Naive thymus-derived CD8-positive, alpha-beta T cell (primary cell): ENCODE measurements at regions not wholly inside any gene's neighbourhood (a gene's known extent, or its start where the extent isn't known, plus 50 kb on each side); places are given as distances from the start of the nearest gene placed in this dataset.

Source experiments
- ATAC-seq, 2 donors: fragments of 150-1000 bp; cut with Tn5 transposase in 1 of 2; sonication (Bioruptor Pico), chemical (Tn5 transposase) in 1 of 2; 1 replicate in 1 of 2; 2 replicates in 1 of 2; pipeline ENCODE4 v1.10.0; 2021; ENCODE audit warnings: mild to moderate bottlenecking in 2 of 2, moderate library complexity in 2 of 2
- POLR2A ChIA-PET: fragments of 350-600 bp; sonication (Branson Sonifier 250); formaldehyde crosslinking; loops from one replicate; lab custom pipeline; 2021; ENCODE audit warnings: antibody characterized with exemption; lab: Charles Lee
- DNase-seq, 10 donors: peaks; one replicate each; pipeline versions ENCODE4 v3.0.0 to v3.0.0-alpha.2; 2020 to 2022
- H3K27ac Mint-ChIP-seq, 10 donors: one replicate each; pipeline ENCODE4 v1.8.0; 2020 to 2022; ENCODE audit warnings: mild to moderate bottlenecking in 10 of 10, mixed read lengths in 10 of 10, moderate library complexity in 4 of 10, inconsistent platforms in 1 of 10
- H3K27me3 Mint-ChIP-seq, 5 donors: one replicate each; pipeline ENCODE4 v1.8.0; 2021 to 2022; ENCODE audit warnings: mixed read lengths in 5 of 5
- H3K36me3 Mint-ChIP-seq, 3 donors: one replicate each; pipeline ENCODE4 v1.8.0; 2020 to 2022; ENCODE audit warnings: mixed read lengths in 3 of 3, mild to moderate bottlenecking in 2 of 3, inconsistent platforms in 1 of 3
- H3K4me1 Mint-ChIP-seq, 4 donors: one replicate each; pipeline ENCODE4 v1.8.0; 2021 to 2022; ENCODE audit warnings: mixed read lengths in 4 of 4
- H3K4me3 Mint-ChIP-seq, 10 donors: one replicate each; pipeline ENCODE4 v1.8.0; 2020 to 2022; ENCODE audit warnings: mild to moderate bottlenecking in 10 of 10, mixed read lengths in 10 of 10, moderate library complexity in 6 of 10, inconsistent platforms in 1 of 10
- H3K9me3 Mint-ChIP-seq, 9 donors: one replicate each; pipeline ENCODE4 v1.8.0; 2020 to 2022; ENCODE audit warnings: mixed read lengths in 9 of 9, mild to moderate bottlenecking in 3 of 9, inconsistent platforms in 1 of 9, moderate library complexity in 1 of 9

DNA sequence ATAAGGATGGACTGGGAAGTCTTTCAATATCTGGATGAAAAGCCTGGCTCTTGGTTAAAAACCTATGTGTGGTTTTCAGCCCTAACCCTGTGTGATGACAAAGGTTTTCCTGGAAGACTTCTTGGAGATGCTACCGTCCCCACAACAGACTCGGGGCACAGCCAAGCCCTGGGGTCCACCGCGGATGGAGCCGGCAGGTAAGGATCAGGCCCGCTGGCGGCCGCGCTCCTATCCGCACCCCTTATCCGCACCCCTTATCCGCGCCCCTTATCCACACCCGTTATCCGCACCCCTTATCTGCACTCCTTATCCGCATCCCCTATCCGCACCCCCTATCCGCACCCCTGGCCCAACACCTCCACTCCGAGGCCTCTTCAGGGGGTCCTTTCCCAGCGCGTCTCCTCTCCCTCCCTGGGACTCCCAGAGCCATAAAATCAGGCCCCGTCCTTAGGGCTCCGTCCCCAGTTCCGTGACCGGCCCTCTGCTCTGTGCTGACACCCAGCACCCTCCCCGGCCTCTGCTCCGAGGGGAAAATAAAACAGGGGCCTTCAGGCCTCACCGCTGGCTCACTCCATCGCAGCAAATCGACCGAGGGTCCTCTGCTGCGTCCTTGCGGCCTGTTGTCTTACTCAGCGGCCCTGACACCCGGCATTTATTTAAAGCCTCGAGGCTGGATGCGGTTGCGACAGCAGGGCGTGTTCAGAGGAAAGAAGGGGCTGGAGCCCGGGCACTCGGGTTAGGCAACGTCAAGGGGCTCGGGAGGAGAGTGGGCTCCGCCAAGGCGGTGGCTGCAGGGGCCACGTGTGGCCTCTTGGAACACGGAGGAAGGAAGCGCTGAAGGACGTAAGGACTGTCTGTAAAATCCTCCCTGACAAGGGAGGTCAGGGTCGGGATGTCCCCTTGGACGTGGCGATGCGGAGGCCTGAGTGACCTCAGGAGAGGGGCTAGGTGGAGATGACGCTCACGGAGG, 215.1 kb upstream of the ADARB2 start:
- no peak for DNase-seq
- POLR2A ChIA-PET: no interaction called here
- peaks cover 0 to 14% (median 1%) of the 10 kb centered on the region in 4 donors for H3K4me1 Mint-ChIP-seq
- peak overlapping the region in 1 of 10 donors; percentile 57 for H3K27ac Mint-ChIP-seq
- no peak for ATAC-seq
- H3K4me3 Mint-ChIP-seq: no peak overlapping the region
- H3K9me3 Mint-ChIP-seq: no peaks in the 10 kb centered on the region
- H3K36me3 Mint-ChIP-seq: peaks cover 0 to 2% (median 0%) of the 10 kb centered on the region in 3 donors
- H3K27me3 Mint-ChIP-seq: peaks cover 0 to 4% (median 0%) of the 10 kb centered on the region in 5 donors

DNA sequence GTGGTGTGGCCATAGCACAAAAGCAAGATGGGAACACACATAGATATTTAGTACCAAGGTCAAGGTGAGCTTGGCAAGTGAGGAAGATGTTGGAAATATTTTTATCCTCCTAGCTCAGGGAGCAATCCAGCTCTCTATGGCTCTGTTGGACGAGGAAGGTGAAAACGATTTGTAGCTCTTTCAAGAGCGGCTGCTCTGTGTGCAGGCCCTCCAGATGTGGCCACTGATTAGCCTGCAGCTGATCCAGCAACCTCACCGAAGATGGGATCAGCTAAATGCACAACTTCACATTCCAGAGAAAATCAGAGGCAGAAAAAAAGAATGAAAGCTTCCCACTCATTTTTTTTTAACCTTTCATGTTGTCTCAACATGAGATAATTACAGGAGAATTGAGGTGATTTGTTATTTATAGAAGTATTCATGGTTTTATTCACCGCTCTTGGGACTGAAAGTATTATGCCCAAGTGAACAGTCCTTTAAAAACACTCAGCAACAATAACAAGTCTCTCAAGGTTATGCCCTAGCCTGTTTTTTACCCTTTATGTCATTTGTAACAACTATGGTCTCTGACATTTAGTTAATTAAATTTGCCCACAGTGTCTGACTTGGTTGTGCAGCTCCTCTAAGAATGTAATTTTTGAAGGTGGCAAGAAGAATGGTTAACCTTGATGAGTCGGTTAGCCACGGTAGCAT, 213.6 kb upstream of the ADARB2 start:
- POLR2A ChIA-PET: no interaction called here

DNA sequence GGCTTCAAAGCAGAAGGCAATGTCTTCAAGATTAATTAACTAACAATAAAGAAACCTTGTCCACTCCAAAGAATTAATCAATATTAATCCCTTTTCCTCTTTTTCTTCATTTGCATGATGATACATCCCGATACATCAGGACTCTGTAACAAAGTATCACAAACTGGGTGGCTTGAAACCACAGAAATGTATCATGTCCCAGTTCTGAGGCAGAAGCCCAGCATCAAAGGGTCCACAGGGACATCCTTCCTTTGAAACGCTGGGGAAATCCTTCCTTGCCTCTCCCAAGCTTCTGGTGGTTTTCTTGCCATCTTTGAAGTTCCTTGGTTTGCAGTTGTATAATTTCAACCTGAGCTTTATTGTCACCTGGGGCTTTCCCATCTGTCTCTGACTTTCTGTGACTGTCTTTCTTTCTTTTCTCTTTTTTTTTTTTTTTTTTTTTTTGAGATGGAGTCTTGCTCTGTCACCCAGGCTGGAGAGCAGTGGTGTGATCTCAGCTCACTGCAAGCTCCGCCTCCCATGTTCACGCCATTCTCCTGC, 210.2 kb upstream of the ADARB2 start:
- Mint-ChIP-seq H3K4me1 (peaks cover under 1 to 33% (median 6%) of the 10 kb centered on the region in 4 donors), H3K4me3 (no peak overlapping the region), H3K27me3 (peaks cover 0 to 4% (median 0%) of the 10 kb centered on the region in 5 donors), H3K9me3 (peaks cover 0 to 12% (median 0%) of the 10 kb centered on the region in 9 donors), H3K36me3 (no peaks in the 10 kb centered on the region), H3K27ac (peak overlapping the region in 1 of 10 donors; percentile 35)
- POLR2A ChIA-PET: interaction anchor here (0.6 kb wide), 1 partner anchor 58 kb away, joined by 4 read pairs; no protein-coding TSS in a partner anchor
- no peak for ATAC-seq
- no peak for DNase-seq

More for the DNA sequence above, 213.6 kb upstream of the ADARB2 start:
- Mint-ChIP-seq H3K36me3 (peaks cover 0 to 1% (median 0%) of the 10 kb centered on the region in 3 donors), H3K4me1 (peaks cover 0 to 11% (median 0%) of the 10 kb centered on the region in 4 donors), H3K4me3 (no peak overlapping the region), H3K27me3 (peaks cover 0 to 4% (median 0%) of the 10 kb centered on the region in 5 donors), H3K27ac (peak overlapping the region in 1 of 10 donors; percentile 5), H3K9me3 (no peaks in the 10 kb centered on the region)
- DNase-seq (no peak), ATAC-seq (no peak)

DNA sequence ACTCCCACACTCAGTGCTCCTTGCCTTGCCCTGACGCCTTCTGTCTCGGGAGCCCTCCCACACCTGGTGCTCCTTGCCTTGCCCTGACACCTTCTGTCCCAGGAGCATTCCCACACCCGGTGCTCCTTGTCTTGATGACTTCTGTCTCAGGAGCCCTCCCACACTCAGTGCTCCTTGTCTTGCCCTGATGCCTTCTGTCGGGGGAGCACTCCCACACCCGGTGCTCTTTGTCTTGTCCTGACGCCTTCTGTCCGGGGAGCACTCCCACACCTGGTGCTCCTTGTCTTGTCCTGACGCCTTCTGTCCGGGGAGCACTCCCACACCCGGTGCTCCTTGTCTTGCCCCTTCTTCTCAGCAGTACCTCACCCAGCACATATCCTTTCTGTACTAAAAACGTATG, 207.2 kb upstream of the ADARB2 start:
- H3K4me3 Mint-ChIP-seq: no peak overlapping the region
- H3K27ac Mint-ChIP-seq: peak overlapping the region in 6 of 10 donors; percentile 49 to 78 (median 68)
- H3K27me3 Mint-ChIP-seq: no peaks in the 10 kb centered on the region
- H3K4me1 Mint-ChIP-seq: peaks cover 8 to 61% (median 14%) of the 10 kb centered on the region in 4 donors
- H3K9me3 Mint-ChIP-seq: peaks cover 0 to 12% (median 1%) of the 10 kb centered on the region in 9 donors
- no peaks in the 10 kb centered on the region for H3K36me3 Mint-ChIP-seq
- POLR2A ChIA-PET: no interaction called here
- ATAC-seq: no peak
- DNase-seq: no peak

DNA sequence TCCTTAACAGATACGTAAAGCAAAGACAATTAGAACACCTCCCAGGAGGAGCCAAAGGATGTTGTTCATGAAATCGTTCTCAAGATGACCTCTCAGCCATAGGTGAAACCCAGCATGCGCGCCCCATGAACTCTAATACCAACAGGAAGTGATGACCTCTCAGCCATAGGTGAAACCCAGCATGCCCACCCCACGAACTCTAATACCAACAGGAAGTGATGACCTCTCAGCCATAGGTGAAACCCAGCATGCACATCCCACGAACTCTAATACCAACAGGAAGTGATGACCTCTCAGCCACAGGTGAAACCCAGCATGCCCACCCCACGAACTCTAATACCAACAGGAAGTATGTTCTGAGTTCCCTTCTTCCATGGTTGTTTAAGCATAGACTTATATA, 205.2 kb upstream of the ADARB2 start:
- DNase-seq (no peak), ATAC-seq (no peak)
- H3K36me3 Mint-ChIP-seq: no peaks in the 10 kb centered on the region
- no peaks in the 10 kb centered on the region for H3K27me3 Mint-ChIP-seq
- peaks cover 14 to 76% (median 30%) of the 10 kb centered on the region in 4 donors for H3K4me1 Mint-ChIP-seq
- H3K4me3 Mint-ChIP-seq: no peak overlapping the region
- peaks cover 0 to 12% (median 3%) of the 10 kb centered on the region in 9 donors for H3K9me3 Mint-ChIP-seq
- peak overlapping the region in 5 of 10 donors; percentile 6 to 98 (median 42) for H3K27ac Mint-ChIP-seq
- POLR2A ChIA-PET: interaction anchor here (0.5 kb wide), 1 partner anchor 45 kb away, joined by 6 read pairs; no protein-coding TSS in a partner anchor

DNA sequence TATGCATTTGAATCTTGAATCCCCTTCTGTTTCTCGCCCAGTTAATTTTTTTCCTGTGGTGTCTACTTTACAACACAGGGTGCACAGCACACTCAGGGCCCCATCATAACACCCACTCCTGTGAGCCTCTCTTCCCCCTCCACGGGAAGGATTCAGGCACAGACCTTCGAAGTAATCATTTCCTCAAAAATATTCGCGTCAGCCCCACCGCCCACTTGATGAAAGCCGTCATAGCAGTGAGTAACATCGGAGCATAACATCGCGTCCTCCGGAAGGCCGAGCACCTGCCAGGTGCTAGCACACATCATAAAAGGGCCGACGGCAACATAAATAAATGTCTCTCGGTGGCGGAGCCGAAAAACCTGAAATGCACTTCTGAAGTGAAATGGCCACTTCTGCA, 201.7 kb upstream of the ADARB2 start:
- POLR2A ChIA-PET: interaction anchor here (0.5 kb wide), 1 partner anchor 128 kb away, joined by 3 read pairs; no protein-coding TSS in a partner anchor
- H3K36me3 Mint-ChIP-seq: no peaks in the 10 kb centered on the region
- peaks cover 16 to 82% (median 30%) of the 10 kb centered on the region in 4 donors for H3K4me1 Mint-ChIP-seq
- DNase-seq (peak in 9 of 10 donors; percentile 7 to 83 (median 62)), ATAC-seq (peak; percentile 81)
- H3K9me3 Mint-ChIP-seq: peaks cover 0 to 11% (median 3%) of the 10 kb centered on the region in 9 donors
- H3K27me3 Mint-ChIP-seq: no peaks in the 10 kb centered on the region
- H3K4me3 Mint-ChIP-seq: peak overlapping the region; percentile 63 to 91 (median 79)
- peak overlapping the region; percentile 72 to 100 (median 96) for H3K27ac Mint-ChIP-seq

DNA sequence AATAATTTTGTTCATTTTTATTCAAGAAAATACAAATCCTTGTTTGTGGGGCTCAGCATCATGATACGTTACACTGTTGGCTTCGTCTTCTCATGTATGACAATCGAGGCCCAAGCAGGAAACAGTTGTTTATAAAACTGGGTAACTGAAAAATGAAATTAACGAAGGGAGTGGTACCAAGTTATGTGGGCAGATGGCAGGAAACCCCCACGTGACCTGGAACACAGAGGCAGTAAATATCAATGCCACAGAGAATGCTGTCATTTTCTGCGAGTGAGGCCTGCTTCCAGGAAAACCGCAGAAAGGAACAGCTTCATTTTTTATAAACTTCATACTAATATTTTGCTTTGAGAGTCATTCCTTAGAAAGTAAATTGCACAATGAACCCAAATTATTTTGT, 201.0 kb upstream of the ADARB2 start:
- Mint-ChIP-seq H3K27me3 (no peaks in the 10 kb centered on the region), H3K4me3 (peak overlapping the region; percentile 20 to 91 (median 79)), H3K27ac (peak overlapping the region; percentile 36 to 100 (median 96)), H3K4me1 (peaks cover 13 to 81% (median 29%) of the 10 kb centered on the region in 4 donors), H3K9me3 (peaks cover 0 to 11% (median 3%) of the 10 kb centered on the region in 9 donors), H3K36me3 (no peaks in the 10 kb centered on the region)
- peak; percentile 73 to 81 for ATAC-seq
- DNase-seq: peak in 9 of 10 donors; percentile 5 to 84 (median 64)
- POLR2A ChIA-PET: no interaction called here

DNA sequence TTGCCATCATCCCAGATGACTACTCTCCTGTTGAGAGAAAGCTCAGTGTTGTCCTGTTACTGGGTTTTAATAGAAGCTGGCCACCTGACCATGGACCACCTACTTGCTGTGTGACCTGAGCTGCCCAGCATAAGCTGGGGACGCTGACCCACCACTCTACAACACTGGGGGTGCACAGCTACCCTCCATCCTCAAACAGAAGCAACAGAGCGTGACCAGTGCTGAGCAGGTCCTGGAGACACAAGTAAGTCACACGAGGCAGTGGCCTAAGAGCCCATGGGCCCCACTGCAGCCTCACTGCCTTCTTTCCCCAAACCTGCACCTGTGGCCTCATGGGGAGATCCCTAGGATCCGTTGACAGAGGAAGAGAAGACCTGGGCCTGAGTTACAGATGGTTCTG, 198.6 kb upstream of the ADARB2 start:
- Mint-ChIP-seq H3K27me3 (no peaks in the 10 kb centered on the region), H3K9me3 (peaks cover 0 to 7% (median 3%) of the 10 kb centered on the region in 9 donors), H3K36me3 (no peaks in the 10 kb centered on the region), H3K27ac (peak overlapping the region in 8 of 10 donors; percentile 34 to 98 (median 66)), H3K4me3 (no peak overlapping the region), H3K4me1 (peaks cover 15 to 70% (median 37%) of the 10 kb centered on the region in 4 donors)
- ATAC-seq (no peak), DNase-seq (no peak)
- POLR2A ChIA-PET: no interaction called here

DNA sequence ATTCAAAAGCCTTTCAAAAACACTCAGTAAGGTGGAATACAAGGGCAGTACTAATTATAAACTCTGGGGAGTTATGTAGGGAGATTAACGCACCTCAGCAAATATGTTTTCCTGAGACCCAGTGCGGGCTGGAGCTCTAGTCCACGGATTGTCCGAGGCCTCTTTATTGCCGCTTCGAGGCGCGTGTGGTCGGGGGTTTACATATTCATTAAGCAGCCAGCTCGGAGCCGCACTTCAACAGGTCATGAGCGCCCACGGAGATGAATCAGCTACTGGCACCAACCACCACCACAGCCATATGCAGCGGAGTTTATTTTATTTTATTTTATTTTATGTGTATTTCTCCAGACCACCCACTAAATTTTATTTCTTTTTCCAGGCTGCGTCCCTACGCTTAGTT, 195.9 kb upstream of the ADARB2 start:
- Mint-ChIP-seq H3K27me3 (peaks cover 0 to 4% (median 0%) of the 10 kb centered on the region in 5 donors), H3K4me3 (peak overlapping the region in 5 of 10 donors; percentile 63 to 73 (median 68)), H3K4me1 (peaks cover 9 to 45% (median 18%) of the 10 kb centered on the region in 4 donors), H3K36me3 (no peaks in the 10 kb centered on the region), H3K9me3 (peaks cover 0 to 5% (median 0%) of the 10 kb centered on the region in 9 donors), H3K27ac (peak overlapping the region in 5 of 10 donors; percentile 46 to 98 (median 89))
- POLR2A ChIA-PET: no interaction called here
- no peak for ATAC-seq
- DNase-seq: no peak

DNA sequence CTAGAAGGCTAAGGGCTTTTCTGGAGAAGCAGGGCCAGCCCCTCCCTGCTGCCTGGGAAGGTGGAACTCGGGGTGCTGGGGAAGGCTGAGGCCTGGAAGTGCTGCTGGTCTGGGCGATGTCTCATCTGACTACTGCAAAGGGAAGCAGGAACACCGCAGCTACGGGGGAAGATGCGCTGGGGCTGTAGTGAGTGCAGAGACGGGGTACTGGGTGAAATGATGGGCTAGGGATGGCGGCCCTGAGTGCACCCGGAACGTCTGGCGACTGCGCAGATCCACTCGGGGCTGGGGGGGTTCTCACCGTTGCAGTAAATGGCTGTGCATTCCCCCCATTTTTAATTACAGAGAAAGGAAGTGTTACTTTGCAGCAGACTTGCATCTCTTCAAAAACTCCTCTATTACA, 195.4 kb upstream of the ADARB2 start:
- Mint-ChIP-seq H3K9me3 (peaks cover 0 to 4% (median 0%) of the 10 kb centered on the region in 9 donors), H3K4me1 (peaks cover 9 to 41% (median 15%) of the 10 kb centered on the region in 4 donors), H3K4me3 (peak overlapping the region in 9 of 10 donors; percentile 45 to 76 (median 68)), H3K27ac (peak overlapping the region in 9 of 10 donors; percentile 46 to 98 (median 75)), H3K36me3 (no peaks in the 10 kb centered on the region), H3K27me3 (peaks cover 0 to 5% (median 0%) of the 10 kb centered on the region in 5 donors)
- ATAC-seq: peak; percentile 27 to 56
- DNase-seq: no peak
- POLR2A ChIA-PET: no interaction called here

DNA sequence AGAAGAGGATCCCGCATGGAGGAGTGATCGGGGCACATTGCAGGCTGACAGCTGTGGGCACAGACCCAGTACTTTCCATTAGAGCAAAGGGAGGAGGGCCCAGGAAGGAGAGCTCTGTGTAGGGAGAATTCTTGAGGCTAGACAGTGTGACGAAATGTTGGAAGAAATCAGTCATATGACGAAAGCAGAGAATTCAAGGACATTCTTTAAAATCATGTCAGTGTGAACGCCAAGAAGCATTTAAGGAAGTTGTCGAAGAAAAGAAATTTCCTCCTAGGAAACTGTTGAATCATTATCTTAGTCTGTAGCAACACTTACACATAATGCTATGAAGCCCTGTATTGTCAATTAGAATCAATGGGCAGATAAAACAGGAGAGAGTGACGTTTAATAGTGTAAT, 191.3 kb upstream of the ADARB2 start:
- ATAC-seq (no peak), DNase-seq (no peak)
- Mint-ChIP-seq H3K36me3 (no peaks in the 10 kb centered on the region), H3K4me3 (no peak overlapping the region), H3K4me1 (peaks cover 7 to 16% (median 14%) of the 10 kb centered on the region in 4 donors), H3K27me3 (peaks cover 0 to 5% (median 0%) of the 10 kb centered on the region in 5 donors), H3K9me3 (no peaks in the 10 kb centered on the region), H3K27ac (peak overlapping the region in 2 of 10 donors; percentile 1)
- POLR2A ChIA-PET: no interaction called here

DNA sequence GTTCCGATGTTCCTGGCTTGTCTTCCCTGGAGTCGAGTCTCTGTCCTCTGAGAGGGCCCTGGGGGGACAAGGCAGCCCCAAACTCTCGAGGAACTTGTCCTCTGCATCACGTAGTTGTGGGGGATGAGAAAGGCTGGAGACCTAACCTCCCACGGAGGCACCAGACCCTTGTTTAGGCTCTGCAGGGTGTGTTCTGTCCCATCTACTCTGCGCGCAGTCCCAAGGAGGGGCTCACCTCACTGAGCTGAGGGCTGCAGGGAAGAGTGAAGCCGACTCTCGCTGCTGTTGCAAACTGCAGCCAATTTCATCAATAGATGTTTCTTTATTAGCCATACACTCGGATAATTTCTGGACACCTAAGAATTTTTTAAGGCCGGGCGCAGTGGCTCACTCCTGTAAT, 186.7 kb upstream of the ADARB2 start:
- POLR2A ChIA-PET: no interaction called here
- H3K36me3 Mint-ChIP-seq: no peaks in the 10 kb centered on the region
- H3K27ac Mint-ChIP-seq: peak overlapping the region in 3 of 10 donors; percentile 47 to 65 (median 64)
- peaks cover 0 to 4% (median 0%) of the 10 kb centered on the region in 9 donors for H3K9me3 Mint-ChIP-seq
- H3K4me3 Mint-ChIP-seq: no peak overlapping the region
- ATAC-seq (no peak), DNase-seq (no peak)
- peaks cover 0 to 18% (median 2%) of the 10 kb centered on the region in 4 donors for H3K4me1 Mint-ChIP-seq
- H3K27me3 Mint-ChIP-seq: peaks cover 0 to 8% (median 0%) of the 10 kb centered on the region in 5 donors
